SJSA1 (cell line): ENCODE measurements at regions not wholly inside any gene's neighbourhood (a gene's known extent, or its start where the extent isn't known, plus 50 kb on each side); places are given as distances from the start of the nearest gene placed in this dataset.

Experiments
- DNase-seq, 2 experiments: peaks; one replicate each; pipeline ENCODE4 v3.0.0-alpha.2; 2015 to 2020; ENCODE audit warnings: low spot score in 2 of 2, low read depth in 1 of 2
- H3K27ac ChIP-seq: fragments of 250-450 bp; sonication (Bioruptor Pico); 2 replicates; pipeline ENCODE4 v1.5.1; 2020; ENCODE audit warnings: mild to moderate bottlenecking, moderate library complexity
- H3K27me3 ChIP-seq: fragments of 250-450 bp; sonication (Bioruptor Pico); replicated peaks from 2 replicates; pipeline ENCODE4 v1.5.1; 2020; ENCODE audit warnings: mild to moderate bottlenecking, moderate library complexity
- H3K36me3 ChIP-seq: fragments of 250-450 bp; sonication (Bioruptor Pico); 2 replicates; pipeline ENCODE4 v1.5.1; 2020; ENCODE audit warnings: mild to moderate bottlenecking
- H3K4me1 ChIP-seq: fragments of 250-450 bp; sonication (Bioruptor Pico); replicated peaks from 2 replicates; pipeline ENCODE4 v1.6.1; 2021; ENCODE audit warnings: mild to moderate bottlenecking
- H3K4me3 ChIP-seq: fragments of 250-450 bp; sonication (Bioruptor Pico); 2 replicates; pipeline ENCODE4 v1.5.1; 2020; ENCODE audit warnings: mild to moderate bottlenecking
- H3K9me3 ChIP-seq: fragments of 250-450 bp; sonication (Bioruptor Pico); replicated peaks from 2 replicates; pipeline ENCODE4 v1.5.1; 2020; ENCODE audit warnings: mild to moderate bottlenecking

DNA sequence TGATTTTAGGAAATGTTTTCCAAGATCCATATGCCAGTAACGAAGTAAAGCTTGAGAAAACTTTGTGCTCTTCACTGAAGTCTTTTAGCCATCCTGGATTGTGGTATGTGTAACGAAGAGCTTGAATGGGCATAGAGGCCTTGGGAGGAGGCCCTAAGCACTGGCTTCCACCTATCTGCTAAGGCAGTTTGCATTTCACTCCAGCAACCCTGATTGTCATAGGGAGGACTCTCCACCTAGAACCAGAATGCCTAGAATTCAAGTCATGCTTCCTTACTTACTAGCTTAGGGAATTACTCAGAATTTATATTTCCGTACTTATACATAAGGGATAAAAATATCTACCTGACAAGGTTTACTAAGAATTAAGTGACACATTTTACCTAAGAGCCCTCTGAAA lies 451.5 kb downstream of the FBXO15 start:
- H3K4me1 ChIP-seq = peaks cover 7% of the 10 kb centered on the region
- no peak for DNase-seq
- H3K4me3 ChIP-seq = no peak overlapping the region
- no peaks in the 10 kb centered on the region for H3K36me3 ChIP-seq
- H3K27ac ChIP-seq = no peak overlapping the region
- no peaks in the 10 kb centered on the region for H3K9me3 ChIP-seq
- no peaks in the 10 kb centered on the region for H3K27me3 ChIP-seq

DNA sequence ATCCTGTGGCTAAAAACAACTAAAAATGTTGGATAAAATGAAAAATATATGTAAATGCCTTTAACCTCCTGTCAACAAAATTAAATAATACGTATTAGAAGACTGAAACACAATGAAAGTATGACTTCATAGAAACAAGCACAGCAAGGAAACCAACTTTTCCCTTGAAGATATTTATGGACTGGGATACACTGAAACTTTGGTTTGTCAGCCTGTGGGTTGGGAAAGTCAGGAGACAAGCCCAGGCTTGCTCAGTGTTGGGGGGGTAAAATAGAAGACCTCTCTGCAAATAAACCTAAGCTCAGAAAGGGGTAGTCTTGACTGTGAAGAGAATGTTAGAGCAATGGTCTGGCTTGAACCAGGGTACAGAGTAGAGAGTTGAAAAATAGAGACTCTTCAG lies 454.5 kb downstream of the FBXO15 start:
- no peak overlapping the region for H3K27ac ChIP-seq
- H3K4me3 ChIP-seq = no peak overlapping the region
- no peak for DNase-seq
- H3K4me1 ChIP-seq = peaks cover 31% of the 10 kb centered on the region
- H3K27me3 ChIP-seq = no peaks in the 10 kb centered on the region
- H3K36me3 ChIP-seq = no peaks in the 10 kb centered on the region; the same call in 1 of the 2 replicates
- H3K9me3 ChIP-seq = no peaks in the 10 kb centered on the region

- DNase-seq = no peak
- H3K4me3 ChIP-seq = no peak overlapping the region
These were observed 456.0 kb downstream of the FBXO15 start for GRCh38 chr18:73691624-73692023.

GRCh38 chr18:73691118-73691517 lies 456.5 kb downstream of the FBXO15 start:
- peak; percentile 49 to 65 for DNase-seq
- Histone ChIP-seq H3K9me3 (no peaks in the 10 kb centered on the region), H3K27ac (peak overlapping the region; percentile 82), H3K4me3 (peak overlapping the region; percentile 23), H3K36me3 (no peaks in the 10 kb centered on the region; the same call in none of the 2 replicates), H3K4me1 (peaks cover 31% of the 10 kb centered on the region), H3K27me3 (no peaks in the 10 kb centered on the region)

More at GRCh38 chr18:73691624-73692023, 456.0 kb downstream of the FBXO15 start:
- H3K4me1 ChIP-seq = peaks cover 31% of the 10 kb centered on the region
- H3K27me3 ChIP-seq = no peaks in the 10 kb centered on the region
- H3K36me3 ChIP-seq = no peaks in the 10 kb centered on the region; the same call in none of the 2 replicates
- peak overlapping the region; percentile 82 for H3K27ac ChIP-seq
- no peaks in the 10 kb centered on the region for H3K9me3 ChIP-seq

DNA sequence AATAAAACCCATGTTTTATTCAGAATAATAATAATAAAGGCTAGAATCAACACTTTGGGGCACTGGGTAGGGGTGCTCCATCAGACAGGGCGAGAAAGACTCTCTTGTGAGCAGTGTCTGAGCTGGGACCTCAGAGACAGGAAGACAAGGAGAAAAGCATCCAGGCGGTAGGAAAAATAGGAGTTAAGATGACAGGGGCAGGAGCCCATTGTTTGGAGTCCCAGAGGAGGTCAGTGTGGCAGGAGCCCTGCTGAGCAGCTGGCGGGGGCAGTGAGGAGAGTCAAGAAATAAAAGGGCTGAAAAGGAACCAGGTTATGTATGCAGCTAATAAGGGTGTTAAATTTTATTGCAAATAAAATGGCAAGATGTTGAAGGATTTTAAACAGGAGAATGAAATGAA lies 457.4 kb downstream of the FBXO15 start:
- DNase-seq = peak in 1 of 2 experiments; percentile 14
- no peaks in the 10 kb centered on the region for H3K9me3 ChIP-seq
- H3K27ac ChIP-seq = peak overlapping the region; percentile 82
- peaks cover 31% of the 10 kb centered on the region for H3K4me1 ChIP-seq
- H3K4me3 ChIP-seq = peak overlapping the region; percentile 23
- H3K36me3 ChIP-seq = no peaks in the 10 kb centered on the region; the same call in none of the 2 replicates
- H3K27me3 ChIP-seq = no peaks in the 10 kb centered on the region

- Histone ChIP-seq H3K9me3 (no peaks in the 10 kb centered on the region), H3K27me3 (no peaks in the 10 kb centered on the region), H3K27ac (peak overlapping the region; percentile 82), H3K36me3 (peaks cover 2% of the 10 kb centered on the region), H3K4me3 (no peak overlapping the region), H3K4me1 (peaks cover 31% of the 10 kb centered on the region)
- peak in 1 of 2 experiments; percentile 65 for DNase-seq
These were observed 458.6 kb downstream of the FBXO15 start for GRCh38 chr18:73688851-73689711.

GRCh38 chr18:73688161-73688560 lies 459.5 kb downstream of the FBXO15 start:
- H3K4me3 ChIP-seq = no peak overlapping the region
- peaks cover 4% of the 10 kb centered on the region for H3K36me3 ChIP-seq
- no peaks in the 10 kb centered on the region for H3K27me3 ChIP-seq
- peaks cover 31% of the 10 kb centered on the region for H3K4me1 ChIP-seq
- H3K27ac ChIP-seq = peak overlapping the region; percentile 82
- no peaks in the 10 kb centered on the region for H3K9me3 ChIP-seq
- no peak for DNase-seq

GRCh38 chr18:73684647-73685046 lies 463.0 kb downstream of the FBXO15 start:
- Histone ChIP-seq H3K27me3 (no peaks in the 10 kb centered on the region), H3K4me3 (no peak overlapping the region), H3K27ac (no peak overlapping the region), H3K9me3 (no peaks in the 10 kb centered on the region), H3K4me1 (peaks cover 14% of the 10 kb centered on the region), H3K36me3 (peaks cover 7% of the 10 kb centered on the region)
- no peak for DNase-seq

DNA sequence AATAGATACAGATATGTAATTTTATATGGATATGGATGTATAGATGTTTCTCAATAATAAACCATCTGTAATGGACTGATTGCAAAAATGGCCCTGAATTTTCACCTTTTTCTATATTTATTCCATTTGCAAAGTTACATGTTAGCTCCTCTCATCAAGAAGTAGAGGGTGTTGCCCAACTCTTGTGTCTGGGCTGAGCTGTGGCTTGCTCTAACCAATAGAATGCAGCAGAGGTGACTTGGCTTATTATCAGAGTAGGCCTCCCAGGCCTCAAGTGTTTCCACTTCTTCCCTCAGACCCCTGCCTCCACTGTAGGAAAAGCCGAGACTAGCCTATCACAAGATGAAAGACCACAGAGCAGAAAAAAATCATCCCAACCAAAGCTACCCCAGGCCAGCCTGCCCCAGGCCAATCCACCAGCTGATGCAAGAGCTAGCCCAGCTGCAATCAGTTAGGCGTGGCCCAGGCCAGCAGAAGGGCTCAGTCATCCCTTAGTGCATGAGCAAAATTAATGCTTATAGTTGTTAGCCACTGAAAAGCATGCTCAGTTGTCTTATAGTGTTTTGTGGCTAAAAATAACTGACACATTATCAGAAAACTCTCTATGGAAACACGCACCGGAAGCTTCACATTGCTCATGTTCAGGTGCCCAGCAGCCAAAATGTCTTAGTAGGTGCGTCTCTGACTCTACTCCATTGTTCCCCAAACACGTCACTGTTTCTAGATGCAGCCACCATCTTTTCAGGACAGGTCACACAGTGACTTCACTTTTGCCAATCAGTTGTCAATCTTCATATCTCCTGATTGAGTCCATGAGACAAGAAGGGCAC lies 464.0 kb downstream of the FBXO15 start:
- no peak overlapping the region for H3K27ac ChIP-seq
- H3K4me3 ChIP-seq = no peak overlapping the region
- peaks cover 4% of the 10 kb centered on the region for H3K4me1 ChIP-seq
- H3K27me3 ChIP-seq = no peaks in the 10 kb centered on the region
- DNase-seq = no peak
- H3K36me3 ChIP-seq = peaks cover 7% of the 10 kb centered on the region
- no peaks in the 10 kb centered on the region for H3K9me3 ChIP-seq

- Histone ChIP-seq H3K27me3 (no peaks in the 10 kb centered on the region), H3K36me3 (peaks cover 7% of the 10 kb centered on the region), H3K27ac (no peak overlapping the region), H3K4me1 (no peaks in the 10 kb centered on the region), H3K4me3 (no peak overlapping the region), H3K9me3 (no peaks in the 10 kb centered on the region)
- no peak for DNase-seq
These were observed 465.7 kb downstream of the FBXO15 start for GRCh38 chr18:73681912-73682311.

- H3K27ac ChIP-seq = no peak overlapping the region
- H3K9me3 ChIP-seq = no peaks in the 10 kb centered on the region
- no peak overlapping the region for H3K4me3 ChIP-seq
- H3K27me3 ChIP-seq = no peaks in the 10 kb centered on the region
- DNase-seq = no peak
- H3K4me1 ChIP-seq = no peaks in the 10 kb centered on the region
- H3K36me3 ChIP-seq = peaks cover 7% of the 10 kb centered on the region; the same call in 1 of the 2 replicates
These were observed 466.2 kb downstream of the FBXO15 start for GRCh38 chr18:73681398-73681797.

- no peak for DNase-seq
- no peaks in the 10 kb centered on the region for H3K9me3 ChIP-seq
- H3K36me3 ChIP-seq = peaks cover 7% of the 10 kb centered on the region; the same call in 1 of the 2 replicates
- H3K4me1 ChIP-seq = no peaks in the 10 kb centered on the region
- no peak overlapping the region for H3K27ac ChIP-seq
- no peaks in the 10 kb centered on the region for H3K27me3 ChIP-seq
- no peak overlapping the region for H3K4me3 ChIP-seq
These were observed 467.5 kb downstream of the FBXO15 start for GRCh38 chr18:73679941-73680712.

GRCh38 chr18:73677450-73677849 lies 470.2 kb downstream of the FBXO15 start:
- no peak for DNase-seq
- no peak overlapping the region for H3K27ac ChIP-seq

More at GRCh38 chr18:73677450-73677849, 470.2 kb downstream of the FBXO15 start:
- no peaks in the 10 kb centered on the region for H3K4me1 ChIP-seq
- H3K4me3 ChIP-seq = no peak overlapping the region
- no peaks in the 10 kb centered on the region for H3K9me3 ChIP-seq
- H3K27me3 ChIP-seq = no peaks in the 10 kb centered on the region
- H3K36me3 ChIP-seq = peaks cover 3% of the 10 kb centered on the region; the same call in 1 of the 2 replicates
